HG03280 (cell line): ENCODE measurements at regions not wholly inside any gene's neighbourhood (a gene's known extent, or its start where the extent isn't known, plus 50 kb on each side); places are given as distances from the start of the nearest gene placed in this dataset.
"Not testable (repeated sequence)": the region's sequence is repeated elsewhere in the genome, so short reads cannot be mapped to it uniquely, and the experiment has no call there.

ENCODE experiments used
- ATAC-seq: cut with Tn5 transposase; IDR thresholded peaks from one replicate; pipeline ENCODE4 v1.9.1; 2021; ENCODE audit warnings: mild to moderate bottlenecking, moderate library complexity; ENCODE audit not compliant: unreplicated experiment

GRCh38 chr7:81297317-81297716 is 378.5 kb upstream of the SEMA3C start:
- ATAC-seq: no peak

GRCh38 chr7:81296726-81297125 is 377.9 kb upstream of the SEMA3C start:
- ATAC-seq: no peak

DNA sequence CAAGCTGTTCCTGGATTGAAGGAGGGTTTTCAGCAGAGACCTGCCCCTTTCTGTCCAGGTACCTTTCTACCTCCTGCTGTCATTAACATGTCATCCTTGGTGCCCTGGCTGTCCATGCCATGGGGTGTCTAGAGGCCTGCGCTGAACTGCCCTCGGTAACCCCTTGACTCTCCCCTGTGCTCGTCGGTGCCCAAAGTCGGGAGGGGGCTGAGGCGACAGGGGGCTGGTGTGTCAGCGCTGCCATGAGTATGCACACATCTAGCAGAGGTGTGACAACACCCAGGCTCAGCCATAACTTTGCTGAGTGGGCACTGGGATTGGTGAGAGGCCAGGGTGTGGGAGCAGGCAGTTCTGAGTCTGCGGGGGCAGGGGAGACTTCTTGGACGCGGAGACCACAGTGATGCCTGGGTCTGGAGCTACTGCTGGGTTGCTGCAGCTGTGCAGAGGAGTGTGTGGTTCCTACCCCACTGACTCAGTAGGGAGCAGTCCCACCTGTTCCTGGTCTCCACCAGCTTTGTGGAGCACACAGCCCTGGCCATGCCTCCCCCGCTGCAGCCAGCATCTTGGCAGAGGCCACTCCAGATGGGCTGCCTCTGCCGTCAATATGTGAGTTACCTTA is 376.2 kb upstream of the SEMA3C start:
- ATAC-seq: no peak

GRCh38 chr7:81293806-81294205 is 375.0 kb upstream of the SEMA3C start:
- no peak for ATAC-seq

DNA sequence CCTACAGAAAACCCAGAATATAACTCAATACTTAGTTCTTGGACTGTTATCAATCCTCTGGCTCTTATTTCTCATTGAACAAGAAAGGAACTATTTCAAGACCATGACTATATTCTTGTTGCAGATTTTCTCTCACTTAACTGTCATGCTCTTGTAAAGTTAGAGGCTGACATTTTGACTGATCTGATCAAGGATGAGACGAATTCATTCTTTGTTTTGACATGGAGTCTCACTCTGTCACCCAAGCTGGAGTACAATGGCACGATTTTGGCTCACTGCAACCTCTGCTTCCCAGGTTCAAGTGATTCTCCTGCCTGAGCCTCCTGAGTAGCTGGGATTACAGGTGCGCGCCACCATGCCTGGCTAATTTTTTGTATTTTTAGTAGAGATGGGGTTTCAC is 367.9 kb upstream of the SEMA3C start:
- ATAC-seq: not testable (repeated sequence)

GRCh38 chr7:81285142-81285871 is 366.5 kb upstream of the SEMA3C start:
- no peak for ATAC-seq

DNA sequence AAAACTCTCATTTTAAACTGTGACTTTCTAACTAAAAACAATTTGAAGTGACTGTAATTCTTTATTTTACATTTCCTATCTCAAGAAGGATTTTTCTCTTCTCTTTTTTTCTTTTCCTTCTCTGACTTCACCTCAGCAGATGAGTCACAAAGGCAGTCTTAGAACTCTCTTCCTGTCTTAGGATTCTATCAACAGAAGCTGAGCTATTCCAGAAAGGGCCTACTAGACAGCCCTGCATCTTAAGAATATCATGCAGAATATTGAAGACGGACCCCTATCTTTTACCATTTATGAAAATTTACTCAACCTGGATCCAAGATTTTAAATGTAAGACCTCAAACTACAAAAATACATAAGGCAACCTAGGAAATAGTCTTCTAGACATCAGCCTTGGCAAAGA is 365.7 kb upstream of the SEMA3C start:
- ATAC-seq: no peak

- no peak for ATAC-seq
Observed at GRCh38 chr7:81280531-81280930, 361.7 kb upstream of the SEMA3C start.

- no peak for ATAC-seq
Observed at GRCh38 chr7:81277691-81278090, 358.8 kb upstream of the SEMA3C start.

DNA sequence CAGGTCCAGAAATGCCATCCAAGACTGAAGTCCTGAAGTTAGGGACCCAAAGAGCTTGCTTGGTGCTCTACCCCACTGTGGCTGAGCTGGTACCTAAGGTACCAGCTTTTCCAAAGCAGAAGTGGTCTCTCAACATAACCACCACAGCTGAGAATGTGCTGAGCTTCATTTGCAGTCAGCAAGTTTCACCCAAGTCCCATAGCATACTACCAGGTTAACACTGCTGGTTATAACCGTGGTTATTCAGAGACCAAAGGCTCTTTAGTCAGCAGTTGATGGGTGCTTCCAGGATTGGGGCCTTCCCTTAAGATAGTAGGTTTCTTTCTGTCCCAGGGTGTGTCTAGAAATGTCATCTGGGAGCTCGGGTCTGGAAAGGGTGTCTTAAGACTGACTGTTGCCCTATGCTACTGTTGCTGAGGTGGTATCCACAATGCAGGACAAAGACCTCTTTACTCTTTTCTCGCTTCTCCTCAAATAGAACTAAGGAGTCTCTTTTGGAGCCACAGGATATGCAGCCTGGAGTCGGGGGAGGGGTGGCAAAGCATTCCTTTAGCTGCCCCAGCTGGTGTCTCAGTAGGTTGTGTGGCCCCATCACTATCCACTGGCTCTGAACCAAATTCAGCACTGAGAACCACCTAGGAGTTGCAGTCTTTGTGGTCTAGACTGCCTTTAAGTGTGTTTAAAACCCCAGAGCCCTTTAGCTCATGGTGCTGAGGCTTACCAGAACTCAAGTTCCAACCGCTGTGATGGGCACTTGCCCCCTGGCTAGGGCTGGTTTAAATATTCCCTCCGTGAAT is 354.9 kb upstream of the SEMA3C start:
- no peak for ATAC-seq

- ATAC-seq: no peak
Observed at GRCh38 chr7:81272176-81272575, 353.3 kb upstream of the SEMA3C start.

- ATAC-seq: no peak
Observed at GRCh38 chr7:81268551-81268950, 349.7 kb upstream of the SEMA3C start.

DNA sequence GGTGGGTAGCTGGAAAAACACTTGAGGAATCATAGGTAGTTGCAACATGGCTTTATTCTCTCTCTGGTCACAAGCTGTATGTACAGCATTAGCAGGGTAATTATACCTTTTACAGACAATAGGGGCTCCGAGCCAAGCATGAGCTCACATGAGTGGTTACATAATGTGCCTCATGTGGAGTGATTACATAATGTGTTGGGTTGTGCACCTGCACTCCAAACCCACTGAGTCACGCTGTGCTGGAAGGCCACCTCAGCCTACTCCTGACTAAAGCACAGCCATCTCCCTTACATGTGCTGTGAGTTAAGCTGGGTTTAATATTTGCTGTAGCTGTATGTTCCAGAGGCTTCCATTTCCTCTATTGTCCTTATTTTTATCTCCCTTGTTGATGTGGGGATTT is 348.7 kb upstream of the SEMA3C start:
- no peak for ATAC-seq

- no peak for ATAC-seq
Observed at GRCh38 chr7:81264116-81264515, 345.3 kb upstream of the SEMA3C start.

- no peak for ATAC-seq
Observed at GRCh38 chr7:81260152-81260551, 341.3 kb upstream of the SEMA3C start.

GRCh38 chr7:81256991-81257390 is 338.1 kb upstream of the SEMA3C start:
- ATAC-seq: no peak

DNA sequence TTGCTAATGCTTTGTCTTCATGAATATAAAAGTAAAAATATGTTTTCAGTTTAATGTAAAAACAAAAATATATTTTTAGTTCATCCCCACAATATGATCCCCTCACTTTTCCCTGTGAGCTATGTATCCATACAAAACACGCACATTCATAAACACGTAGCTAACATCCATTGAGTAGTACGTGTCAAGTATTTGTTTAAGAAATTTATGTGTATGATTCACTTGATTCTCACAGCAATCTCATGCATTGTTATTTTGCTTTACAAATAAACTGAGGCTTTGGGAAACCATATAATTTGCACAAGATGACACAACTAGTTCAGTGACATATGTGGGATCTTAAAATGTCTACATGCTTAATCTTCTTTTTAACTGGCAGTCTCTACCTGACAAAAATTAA is 329.6 kb upstream of the SEMA3C start:
- no peak for ATAC-seq

GRCh38 chr7:81247364-81247763 is 328.5 kb upstream of the SEMA3C start:
- ATAC-seq: not testable (repeated sequence)

- no peak for ATAC-seq
Observed at GRCh38 chr7:81245353-81245752, 326.5 kb upstream of the SEMA3C start.

DNA sequence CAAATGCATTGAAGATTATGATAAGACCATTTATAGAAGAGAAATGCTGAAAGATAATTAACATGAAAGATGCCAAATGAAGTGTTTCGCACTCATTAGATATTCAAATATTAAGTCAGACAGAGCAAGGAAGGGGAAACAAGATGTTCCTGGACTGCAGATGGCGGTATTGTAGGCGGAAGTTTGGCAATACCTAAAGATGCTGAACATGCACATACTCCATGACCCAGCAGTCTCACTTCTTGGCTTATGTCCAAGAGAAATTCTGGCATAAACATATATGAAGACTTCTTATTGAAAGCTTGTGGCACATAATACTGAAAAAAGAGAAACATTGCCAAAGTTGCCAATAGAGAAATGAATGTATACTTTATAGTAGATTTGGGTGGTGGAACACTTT is 325.4 kb upstream of the SEMA3C start:
- ATAC-seq: no peak

- ATAC-seq: no peak
Observed at GRCh38 chr7:81236560-81236959, 317.7 kb upstream of the SEMA3C start.

GRCh38 chr7:81235997-81236396 is 317.1 kb upstream of the SEMA3C start:
- no peak for ATAC-seq
